GM12874 (cell line): ENCODE measurements at regions not wholly inside any gene's neighbourhood (a gene's known extent, or its start where the extent isn't known, plus 50 kb on each side); places are given as distances from the start of the nearest gene placed in this dataset.

ENCODE experiments used
- CTCF ChIP-seq: IDR thresholded peaks from 2 replicates; pipeline ENCODE4 v1.5.1; 2011; ENCODE audit warnings: low read depth, mild to moderate bottlenecking, control low read depth, low read length, moderate library complexity; ENCODE audit not compliant: insufficient read depth

- TF ChIP-seq CTCF: no peak
Measured at GRCh38 chr18:70981400-70982140, 692.7 kb downstream of the SOCS6 start.

GRCh38 chr18:70973626-70974025 is 684.8 kb downstream of the SOCS6 start:
- TF ChIP-seq CTCF: no peak

GRCh38 chr18:70966419-70966818 is 677.6 kb downstream of the SOCS6 start:
- no peak for TF ChIP-seq CTCF

GRCh38 chr18:70961939-70962338 is 673.1 kb downstream of the SOCS6 start:
- TF ChIP-seq CTCF: no peak

- TF ChIP-seq CTCF: no peak
Measured at GRCh38 chr18:70956554-70956953, 667.7 kb downstream of the SOCS6 start.

- no peak for TF ChIP-seq CTCF
Measured at GRCh38 chr18:70936160-70936559, 647.3 kb downstream of the SOCS6 start.

- peak; percentile 38; the same call in 1 of the 2 replicates for TF ChIP-seq CTCF
Measured at GRCh38 chr18:70931942-70932814, 643.3 kb downstream of the SOCS6 start.
